Urinary bladder (tissue), 3 donors: ENCODE measurements at regions not wholly inside any gene's neighbourhood (a gene's known extent, or its start where the extent isn't known, plus 50 kb on each side); places are given as distances from the start of the nearest gene placed in this dataset.

Source experiments
- DNase-seq: peaks from one replicate; pipeline ENCODE4 v3.0.0-alpha.2; 2015; ENCODE audit errors: extremely low spot score
- H3K27ac ChIP-seq: one replicate; pipeline ENCODE4 v1.5.1; 2013; ENCODE audit warnings: low read depth, mild to moderate bottlenecking, moderate library complexity
- H3K36me3 ChIP-seq: one replicate; pipeline ENCODE4 v1.6.1; 2013; ENCODE audit warnings: mild to moderate bottlenecking, moderate library complexity; ENCODE audit not compliant: insufficient read depth
- H3K4me1 ChIP-seq: one replicate; pipeline ENCODE4 v1.6.1; 2013; ENCODE audit warnings: mild to moderate bottlenecking, moderate library complexity; ENCODE audit not compliant: insufficient read depth
- H3K4me3 ChIP-seq: one replicate; pipeline ENCODE4 v1.5.1; 2013; ENCODE audit warnings: low read depth, low read length
- WGBS: extraction: QIAGEN DNeasy Blood & Tissue Kit; methylation state at CpG from one replicate; pipeline ENCODE4 v1.1.7; 2013; 5-methylcytosine and 5-hydroxymethylcytosine counted together
- donor health status: healthy with polysubstance abuse.
- donor health status: healthy.

DNA sequence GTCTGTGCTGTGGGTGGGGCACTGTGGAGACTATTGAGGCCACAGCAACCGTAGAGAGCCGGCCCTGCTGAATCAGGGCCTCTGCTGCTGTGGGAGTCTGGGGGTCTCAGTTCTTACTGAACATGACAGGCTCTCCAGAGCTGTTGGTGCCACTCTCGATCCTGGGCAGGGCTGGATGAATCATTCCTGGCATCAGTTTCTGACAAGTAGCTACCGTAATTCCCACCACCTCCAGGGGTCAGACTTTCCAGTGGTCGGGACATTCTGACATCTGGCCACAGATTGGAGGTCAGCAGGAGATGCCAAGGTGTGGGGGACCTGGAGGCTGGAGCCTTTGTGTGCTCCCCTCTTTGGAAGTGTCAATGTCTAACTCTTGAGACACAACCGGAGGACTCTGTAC, 188.4 kb downstream of the IRX2 start:
- Histone ChIP-seq H3K4me3 (no peak overlapping the region), H3K4me1 (no peaks in the 10 kb centered on the region), H3K36me3 (no peaks in the 10 kb centered on the region), H3K27ac (no peak overlapping the region)
- no peak for DNase-seq
- WGBS, result 84% methylated on average over 6 of the region's 6 CpGs

GRCh38 chr5:2562036-2562435, 189.4 kb downstream of the IRX2 start:
- Histone ChIP-seq H3K4me3 (no peak overlapping the region), H3K27ac (no peak overlapping the region), H3K4me1 (no peaks in the 10 kb centered on the region), H3K36me3 (no peaks in the 10 kb centered on the region)
- DNase-seq, result no peak
- 92% methylated on average over 13 of the region's 13 CpGs for WGBS

- 88% methylated on average over 5 of the region's 5 CpGs for WGBS
- no peaks in the 10 kb centered on the region for H3K4me1 ChIP-seq
- no peak overlapping the region for H3K27ac ChIP-seq
- no peak for DNase-seq
- H3K36me3 ChIP-seq, result no peaks in the 10 kb centered on the region
- H3K4me3 ChIP-seq, result no peak overlapping the region
Measured at GRCh38 chr5:2560435-2560834, 191.0 kb downstream of the IRX2 start.

DNA sequence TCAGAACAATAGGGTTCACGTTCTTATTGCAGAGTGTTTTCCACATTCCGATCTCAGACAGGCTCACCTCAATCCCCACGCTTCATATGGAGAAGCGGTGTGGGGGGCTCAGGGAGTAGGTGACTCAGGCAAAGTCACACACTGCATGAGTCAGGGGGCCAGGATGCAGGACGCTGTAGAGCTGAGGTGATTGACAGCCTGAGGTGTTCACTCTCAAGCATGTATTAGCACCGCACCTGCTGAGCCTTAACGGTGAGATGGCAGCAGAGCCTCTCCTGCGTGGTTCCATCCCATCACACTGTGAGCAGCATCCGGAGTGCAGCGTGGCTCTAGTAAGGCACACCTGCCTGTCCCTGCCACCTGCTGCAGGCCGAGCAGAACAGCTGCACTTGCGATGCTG, 194.0 kb downstream of the IRX2 start:
- H3K36me3 ChIP-seq, result no peaks in the 10 kb centered on the region
- H3K27ac ChIP-seq, result no peak overlapping the region
- 90% methylated on average over 12 of the region's 12 CpGs for WGBS
- no peak overlapping the region for H3K4me3 ChIP-seq
- H3K4me1 ChIP-seq, result no peaks in the 10 kb centered on the region
- no peak for DNase-seq

DNA sequence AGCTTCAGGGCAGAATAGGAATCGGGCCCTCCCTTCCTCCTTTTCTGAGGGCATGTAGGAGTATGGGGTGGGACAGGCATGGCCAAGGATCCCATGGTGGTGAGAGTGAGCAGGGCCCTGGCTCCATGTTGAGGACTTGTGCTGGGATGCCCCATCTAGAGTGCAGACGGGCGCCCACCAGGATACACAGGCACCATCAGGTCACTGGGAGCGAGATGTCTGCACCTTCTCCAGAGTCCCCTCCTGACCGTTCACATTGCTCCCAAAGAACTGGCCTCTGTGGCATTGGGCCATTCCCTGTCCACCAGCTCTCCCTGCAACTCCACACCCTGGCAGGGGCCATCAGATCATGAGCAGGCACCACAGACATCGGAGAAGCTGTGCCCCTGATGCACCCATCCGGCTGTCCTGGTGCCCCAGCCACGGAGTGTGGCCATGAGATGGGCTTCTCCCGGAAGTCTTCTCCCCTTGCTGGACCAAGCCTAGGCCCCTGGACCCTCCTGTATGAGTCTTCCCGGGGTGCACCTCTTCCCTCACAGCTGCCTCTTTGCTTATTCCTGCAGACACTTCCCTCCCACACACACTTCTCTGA, 195.0 kb downstream of the IRX2 start:
- Histone ChIP-seq H3K4me1 (no peaks in the 10 kb centered on the region), H3K36me3 (no peaks in the 10 kb centered on the region), H3K27ac (no peak overlapping the region), H3K4me3 (no peak overlapping the region)
- no peak for DNase-seq
- WGBS, result 94% methylated on average over 10 of the region's 10 CpGs

DNA sequence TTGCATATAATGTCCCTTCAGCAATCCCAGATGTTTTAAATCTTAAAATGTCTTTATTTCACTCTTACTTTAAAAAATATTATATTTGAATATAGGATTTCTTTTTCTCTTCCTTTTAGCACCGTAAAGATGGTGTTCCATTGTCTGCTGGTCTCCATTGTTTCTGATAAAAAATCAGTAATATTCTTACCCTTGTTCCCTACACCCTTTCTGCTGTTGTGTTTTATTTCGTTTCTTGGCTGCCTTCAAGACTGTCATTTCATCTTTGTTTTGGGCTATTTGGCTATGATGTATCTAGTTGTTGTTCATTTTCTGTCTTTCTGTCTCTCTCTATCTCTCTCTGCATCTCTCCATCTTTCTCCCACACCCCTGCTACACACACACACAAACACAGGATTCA, 197.9 kb downstream of the IRX2 start:
- DNase-seq, result no peak
- WGBS, result 70% methylated on average over 2 of the region's 2 CpGs
- Histone ChIP-seq H3K4me1 (no peaks in the 10 kb centered on the region), H3K4me3 (no peak overlapping the region), H3K36me3 (no peaks in the 10 kb centered on the region), H3K27ac (no peak overlapping the region)

GRCh38 chr5:2550509-2550908, 201.0 kb downstream of the IRX2 start:
- H3K4me3 ChIP-seq, result no peak overlapping the region
- H3K27ac ChIP-seq, result no peak overlapping the region
- no peaks in the 10 kb centered on the region for H3K4me1 ChIP-seq
- DNase-seq, result peak; percentile 53
- no peaks in the 10 kb centered on the region for H3K36me3 ChIP-seq
- WGBS, result 25% methylated on average over 5 of the region's 5 CpGs

DNA sequence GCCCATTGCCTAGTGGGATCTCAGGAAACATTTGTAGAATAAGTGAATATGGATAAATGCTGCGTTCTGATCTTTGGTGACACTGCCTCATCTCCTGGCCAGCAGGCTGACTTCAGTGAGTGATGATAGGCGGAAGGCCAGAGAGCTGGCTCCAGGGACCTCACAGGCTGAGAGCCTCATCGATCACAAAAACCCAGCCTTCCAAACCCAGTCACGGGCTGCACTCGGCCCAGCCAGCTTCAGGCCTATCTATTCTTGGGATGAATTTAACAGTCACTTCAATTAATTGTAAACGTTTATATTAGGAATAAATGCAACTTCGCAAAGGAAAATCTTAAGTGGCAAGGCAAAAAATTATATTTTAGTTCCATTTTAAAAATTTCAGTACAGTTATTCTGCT, 201.6 kb downstream of the IRX2 start:
- no peak overlapping the region for H3K4me3 ChIP-seq
- WGBS, result 48% methylated on average over 7 of the region's 7 CpGs
- no peak overlapping the region for H3K27ac ChIP-seq
- no peaks in the 10 kb centered on the region for H3K36me3 ChIP-seq
- no peaks in the 10 kb centered on the region for H3K4me1 ChIP-seq
- no peak for DNase-seq

DNA sequence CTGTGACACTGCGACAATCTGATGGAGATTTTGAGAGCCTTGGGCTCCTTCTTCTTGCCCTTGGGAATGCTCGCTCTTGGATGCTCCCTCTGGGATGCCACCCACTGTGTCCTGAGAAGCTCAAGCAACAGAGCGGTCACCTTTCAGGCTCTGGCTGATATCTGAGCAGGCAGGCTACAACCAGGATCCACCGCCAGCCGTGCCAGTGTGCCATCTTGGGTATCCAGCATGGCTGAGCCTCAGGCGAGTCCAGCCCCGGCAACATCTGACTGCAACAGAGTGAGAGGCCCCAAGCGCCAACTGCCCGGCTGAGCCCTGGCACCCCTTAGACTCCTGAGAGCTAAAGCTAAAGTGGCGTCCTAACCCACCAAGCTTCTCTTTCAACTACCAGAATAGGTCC, 202.1 kb downstream of the IRX2 start:
- no peaks in the 10 kb centered on the region for H3K36me3 ChIP-seq
- 97% methylated on average over 10 of the region's 10 CpGs for WGBS
- H3K4me1 ChIP-seq, result no peaks in the 10 kb centered on the region
- DNase-seq, result no peak
- H3K27ac ChIP-seq, result no peak overlapping the region
- no peak overlapping the region for H3K4me3 ChIP-seq

DNA sequence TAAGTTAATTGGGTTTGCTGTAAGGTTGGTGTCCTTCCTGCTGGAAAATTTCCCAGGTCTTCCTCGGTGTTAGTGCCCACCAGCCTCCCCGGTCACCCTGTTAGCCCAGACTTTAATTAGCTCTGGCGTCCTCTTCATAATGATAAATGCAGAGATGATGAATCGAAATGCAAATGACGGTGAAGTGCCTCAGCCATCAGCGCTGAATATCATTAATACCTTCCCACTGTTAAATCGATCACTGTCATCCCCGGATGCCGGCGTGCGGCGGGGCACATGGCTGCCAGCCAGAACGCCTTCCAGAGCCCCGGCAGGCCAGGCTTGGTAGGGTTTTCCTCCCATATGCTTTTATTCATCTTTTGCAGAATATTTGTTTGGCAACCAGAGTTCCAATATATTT, 204.5 kb downstream of the IRX2 start:
- WGBS, result 86% methylated on average over 14 of the region's 14 CpGs
- no peak for DNase-seq
- Histone ChIP-seq H3K36me3 (no peaks in the 10 kb centered on the region), H3K4me3 (no peak overlapping the region), H3K4me1 (no peaks in the 10 kb centered on the region), H3K27ac (no peak overlapping the region)

DNA sequence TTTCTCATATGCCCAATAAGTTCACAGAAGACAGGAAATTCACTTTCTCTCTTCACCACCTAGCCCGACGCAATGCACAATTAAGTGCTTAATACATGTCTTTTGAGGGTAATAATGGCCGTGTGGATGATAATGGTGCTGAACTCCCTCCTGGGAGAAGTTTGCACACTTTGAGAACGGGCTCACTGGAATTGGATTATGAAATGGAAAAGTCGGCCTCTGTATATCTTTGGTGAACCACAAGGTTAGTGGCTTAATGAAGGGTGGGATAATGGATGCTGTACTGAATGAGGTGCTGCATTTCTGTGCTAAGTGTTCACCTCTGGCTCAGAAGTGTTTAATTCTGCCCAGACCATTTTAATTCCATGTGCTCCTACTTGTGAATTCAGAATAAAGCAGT, 207.5 kb downstream of the IRX2 start:
- DNase-seq, result no peak
- Histone ChIP-seq H3K4me3 (no peak overlapping the region), H3K27ac (no peak overlapping the region), H3K36me3 (no peaks in the 10 kb centered on the region), H3K4me1 (no peaks in the 10 kb centered on the region)
- 79% methylated on average over 5 of the region's 5 CpGs for WGBS

- 69% methylated on average over 8 of the region's 8 CpGs for WGBS
- Histone ChIP-seq H3K27ac (no peak overlapping the region), H3K4me1 (no peaks in the 10 kb centered on the region), H3K4me3 (no peak overlapping the region), H3K36me3 (no peaks in the 10 kb centered on the region)
- no peak for DNase-seq
Measured at GRCh38 chr5:2542821-2543220, 208.7 kb downstream of the IRX2 start.

DNA sequence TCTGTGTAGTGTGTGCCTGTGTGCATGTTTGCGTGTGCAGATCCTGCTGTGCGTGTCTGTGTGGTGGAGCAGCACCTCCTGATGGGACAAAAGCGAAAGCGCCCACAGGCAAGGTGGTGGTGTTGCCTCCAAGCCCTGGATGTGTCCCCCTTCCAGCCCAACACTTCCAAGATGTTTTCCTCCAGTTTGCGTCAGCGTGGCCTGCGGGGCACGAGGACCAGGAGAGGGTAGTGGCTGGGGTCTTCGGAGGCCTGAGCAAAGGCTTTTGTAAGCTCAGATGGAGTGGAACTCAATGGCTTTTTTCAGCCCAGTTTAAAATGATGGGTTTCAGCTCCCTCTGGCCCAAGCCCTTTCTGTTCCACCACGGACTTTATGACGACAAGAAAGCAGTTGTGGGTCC, 209.5 kb downstream of the IRX2 start:
- Histone ChIP-seq H3K4me3 (no peak overlapping the region), H3K36me3 (no peaks in the 10 kb centered on the region), H3K27ac (no peak overlapping the region), H3K4me1 (no peaks in the 10 kb centered on the region)
- no peak for DNase-seq
- WGBS, result 87% methylated on average over 11 of the region's 11 CpGs

GRCh38 chr5:2538169-2538568, 213.3 kb downstream of the IRX2 start:
- no peak overlapping the region for H3K4me3 ChIP-seq
- no peak overlapping the region for H3K27ac ChIP-seq
- no peak for DNase-seq
- no peaks in the 10 kb centered on the region for H3K4me1 ChIP-seq
- no peaks in the 10 kb centered on the region for H3K36me3 ChIP-seq
- 40% methylated on average over 10 of the region's 10 CpGs for WGBS
